Body of pancreas (tissue), 4 donors: ENCODE measurements at regions not wholly inside any gene's neighbourhood (a gene's known extent, or its start where the extent isn't known, plus 50 kb on each side); places are given as distances from the start of the nearest gene placed in this dataset.

ENCODE experiments used
- POLR2A ChIP-seq, 3 donors: fragments of 450-650 bp; IDR thresholded peaks; one replicate each; pipeline ENCODE4 v1.6.1; 2016; ENCODE audit warnings: antibody characterized with exemption in 3 of 3, mild to moderate bottlenecking in 2 of 3
- TF ChIP-seq, protein P1 (sequence below), 7 experiments: fragments of 450-650 bp in 4 of 7; fragments of 200-600 bp in 3 of 7; sonication (generic) in 3 of 7; IDR thresholded peaks; one replicate each; pipeline ENCODE4 v1.5.1; 2016 to 2019; ENCODE audit warnings: antibody characterized with exemption in 7 of 7

DNA sequence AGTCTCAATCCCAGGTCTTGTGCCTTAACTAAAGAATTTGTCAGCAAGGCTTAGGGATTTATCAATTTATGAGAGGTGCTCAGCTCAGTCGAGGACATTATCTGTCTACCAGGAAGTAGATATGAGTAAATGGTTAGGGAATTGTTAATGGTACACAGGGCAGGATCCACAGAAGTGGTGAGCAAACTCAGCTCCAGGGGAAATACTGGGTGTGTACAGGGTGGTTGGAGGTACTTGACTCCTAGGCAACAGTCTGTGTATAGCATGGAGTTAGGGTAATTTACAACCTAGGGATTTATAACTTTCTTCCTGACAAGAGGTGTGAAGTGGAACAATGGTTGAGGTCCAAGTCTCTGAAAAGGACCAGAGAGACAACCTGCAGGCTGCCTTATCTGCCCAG is 123.4 kb upstream of the OR9Q1 start:
- TF ChIP-seq, protein P1, sequence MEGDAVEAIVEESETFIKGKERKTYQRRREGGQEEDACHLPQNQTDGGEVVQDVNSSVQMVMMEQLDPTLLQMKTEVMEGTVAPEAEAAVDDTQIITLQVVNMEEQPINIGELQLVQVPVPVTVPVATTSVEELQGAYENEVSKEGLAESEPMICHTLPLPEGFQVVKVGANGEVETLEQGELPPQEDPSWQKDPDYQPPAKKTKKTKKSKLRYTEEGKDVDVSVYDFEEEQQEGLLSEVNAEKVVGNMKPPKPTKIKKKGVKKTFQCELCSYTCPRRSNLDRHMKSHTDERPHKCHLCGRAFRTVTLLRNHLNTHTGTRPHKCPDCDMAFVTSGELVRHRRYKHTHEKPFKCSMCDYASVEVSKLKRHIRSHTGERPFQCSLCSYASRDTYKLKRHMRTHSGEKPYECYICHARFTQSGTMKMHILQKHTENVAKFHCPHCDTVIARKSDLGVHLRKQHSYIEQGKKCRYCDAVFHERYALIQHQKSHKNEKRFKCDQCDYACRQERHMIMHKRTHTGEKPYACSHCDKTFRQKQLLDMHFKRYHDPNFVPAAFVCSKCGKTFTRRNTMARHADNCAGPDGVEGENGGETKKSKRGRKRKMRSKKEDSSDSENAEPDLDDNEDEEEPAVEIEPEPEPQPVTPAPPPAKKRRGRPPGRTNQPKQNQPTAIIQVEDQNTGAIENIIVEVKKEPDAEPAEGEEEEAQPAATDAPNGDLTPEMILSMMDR (IDR thresholded peaks at IDR 0.05), result no peak
- TF ChIP-seq POLR2A (IDR thresholded peaks at IDR 0.05), result no peak
